HG03135 (cell line): ENCODE measurements at regions not wholly inside any gene's neighbourhood (a gene's known extent, or its start where the extent isn't known, plus 50 kb on each side); places are given as distances from the start of the nearest gene placed in this dataset.
"Not testable (repeated sequence)": the region's sequence is repeated elsewhere in the genome, so short reads cannot be mapped to it uniquely, and the experiment has no call there.

Experiments used
- ATAC-seq: cut with Tn5 transposase; IDR thresholded peaks from one replicate; pipeline ENCODE4 v1.9.1; 2021; ENCODE audit warnings: mild to moderate bottlenecking, moderate library complexity; ENCODE audit not compliant: unreplicated experiment

DNA sequence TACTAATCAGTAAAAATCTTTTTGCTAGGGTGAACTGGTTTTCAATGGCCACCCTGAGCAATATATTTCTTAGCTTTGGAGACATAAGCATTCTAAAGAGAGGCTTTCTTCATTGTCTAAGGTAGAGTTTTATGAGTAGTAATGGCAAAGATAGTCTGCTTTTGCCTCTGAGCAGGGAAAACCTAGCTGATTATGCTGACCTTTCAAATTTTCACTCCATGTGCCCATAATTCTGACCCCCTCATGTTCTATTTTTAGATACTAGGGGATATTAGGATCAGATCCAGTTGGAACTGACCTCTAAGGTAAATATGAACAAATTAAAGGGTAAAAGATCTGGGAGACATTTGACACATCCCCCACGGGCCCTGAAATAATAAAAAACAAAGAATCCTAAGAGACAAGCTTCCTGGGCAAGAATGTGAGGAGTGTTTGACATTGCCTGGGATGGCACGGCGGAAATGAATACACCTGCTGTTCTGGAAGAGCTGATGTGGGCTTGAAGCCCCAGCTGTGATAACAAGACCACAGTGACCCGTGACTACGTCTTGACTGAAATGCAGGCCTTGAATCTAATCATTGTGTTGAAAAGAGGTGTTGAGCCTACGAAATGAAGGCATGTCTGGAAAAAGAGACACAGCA lies 392.1 kb upstream of the FRG1 start:
- ATAC-seq = no peak

DNA sequence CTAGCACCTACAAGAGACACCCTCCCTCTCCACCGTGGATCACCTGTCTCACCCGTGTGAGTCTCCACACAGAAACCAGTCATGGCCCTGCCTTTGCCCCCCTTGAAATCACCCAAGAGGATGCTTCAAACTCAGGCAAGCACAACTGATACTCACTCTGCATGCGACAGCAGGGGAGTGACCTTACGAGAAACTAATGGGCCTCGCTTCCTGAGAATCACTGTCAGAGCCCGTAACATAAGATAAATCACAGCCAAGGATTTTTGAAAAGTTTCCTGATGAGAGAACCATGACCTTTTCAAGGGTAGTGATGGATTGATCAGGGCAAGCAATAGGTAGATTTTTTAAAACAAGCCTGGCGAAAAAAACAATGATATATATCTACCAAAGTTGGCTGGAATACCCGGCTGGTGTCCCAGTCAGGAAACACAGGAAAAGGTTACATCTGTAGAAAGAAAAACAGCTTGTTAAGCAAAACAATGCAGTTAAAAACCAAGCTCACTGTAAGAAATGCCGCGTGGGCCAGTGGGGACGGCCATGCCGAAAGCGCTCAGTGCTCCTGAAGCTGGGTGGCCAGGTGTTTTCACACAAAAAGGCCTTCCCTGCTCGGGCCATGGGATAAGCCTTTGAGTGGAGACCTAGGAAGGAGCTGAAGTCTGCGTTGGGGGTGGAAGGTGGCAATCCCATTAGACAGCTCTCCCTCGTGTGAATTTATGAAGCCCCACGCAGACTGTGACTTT lies 388.6 kb upstream of the FRG1 start:
- ATAC-seq = not testable (repeated sequence)

DNA sequence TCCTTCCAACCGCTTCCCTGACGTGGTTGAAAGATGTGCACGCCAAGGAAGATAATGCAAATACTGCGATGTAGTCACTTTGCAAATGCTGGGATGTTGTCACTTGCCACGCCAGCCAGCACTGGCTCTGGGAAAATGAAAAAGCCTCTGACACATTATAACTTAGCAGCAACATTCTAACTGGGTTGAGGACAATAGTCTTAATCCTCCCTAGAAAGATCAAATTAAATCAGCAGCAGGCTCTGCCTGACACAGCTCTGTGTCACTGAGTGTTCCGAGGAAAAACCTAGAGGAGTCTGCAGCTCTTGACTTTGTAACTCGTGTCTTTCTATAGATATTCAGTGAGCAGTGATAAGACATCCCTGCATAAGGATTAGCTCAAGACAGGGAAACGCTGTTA lies 380.1 kb upstream of the FRG1 start:
- ATAC-seq = not testable (repeated sequence)

DNA sequence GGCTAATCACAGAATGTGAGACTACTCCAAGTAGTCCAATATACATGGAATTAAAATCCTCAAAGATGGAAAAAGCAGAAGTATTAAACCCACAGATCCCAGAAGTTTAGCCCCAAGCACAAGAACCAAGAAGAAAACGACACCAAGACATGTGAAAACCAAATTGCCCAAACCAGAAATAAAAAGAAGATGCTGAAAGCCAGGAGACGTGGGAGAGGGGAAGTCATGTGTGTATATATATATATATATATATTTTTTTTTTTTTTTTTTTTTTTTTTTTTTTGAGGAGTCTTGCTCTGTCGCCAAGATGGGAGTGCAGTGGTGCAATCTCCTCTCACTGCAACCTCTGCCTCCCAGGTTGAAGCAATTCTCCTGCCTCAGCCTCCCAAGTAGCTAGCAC lies 376.9 kb upstream of the FRG1 start:
- not testable (repeated sequence) for ATAC-seq

DNA sequence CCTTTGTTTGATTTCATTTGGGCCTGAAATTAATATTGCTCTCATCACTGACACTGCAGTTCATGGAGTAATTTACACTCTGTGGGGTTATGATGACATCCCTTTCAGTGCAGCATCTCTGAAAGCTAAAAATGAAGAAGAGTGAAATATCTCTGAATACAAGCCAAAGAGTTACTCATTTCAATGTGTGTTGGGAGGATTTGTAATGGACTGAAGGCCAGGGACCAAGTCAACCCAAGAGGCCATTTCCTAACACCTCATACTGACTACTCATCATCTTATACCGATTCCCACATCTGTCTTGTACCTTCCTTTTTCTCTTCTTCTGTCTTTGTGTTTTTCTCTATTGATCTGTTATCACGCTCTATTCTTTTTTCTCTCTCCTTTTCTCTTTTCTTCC lies 374.4 kb upstream of the FRG1 start:
- ATAC-seq = not testable (repeated sequence)

DNA sequence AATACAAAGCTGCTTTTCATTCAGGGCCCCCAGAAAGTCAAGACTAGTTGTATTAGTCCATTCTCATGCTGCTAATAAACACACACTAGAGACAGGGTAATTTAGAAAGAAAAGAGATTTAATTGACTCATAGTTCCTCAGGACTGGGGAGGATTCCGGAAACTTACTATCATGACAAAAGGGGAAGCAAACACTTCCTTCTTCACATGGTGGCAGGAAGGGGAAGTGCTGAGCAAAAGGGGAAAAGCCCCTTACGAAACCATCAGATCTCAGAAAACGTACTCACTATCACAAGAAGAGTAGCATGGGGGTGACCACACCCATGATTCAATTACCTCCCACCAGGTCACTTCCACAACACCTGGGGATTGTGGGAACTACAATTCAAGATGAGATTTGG lies 373.8 kb upstream of the FRG1 start:
- ATAC-seq = not testable (repeated sequence)

DNA sequence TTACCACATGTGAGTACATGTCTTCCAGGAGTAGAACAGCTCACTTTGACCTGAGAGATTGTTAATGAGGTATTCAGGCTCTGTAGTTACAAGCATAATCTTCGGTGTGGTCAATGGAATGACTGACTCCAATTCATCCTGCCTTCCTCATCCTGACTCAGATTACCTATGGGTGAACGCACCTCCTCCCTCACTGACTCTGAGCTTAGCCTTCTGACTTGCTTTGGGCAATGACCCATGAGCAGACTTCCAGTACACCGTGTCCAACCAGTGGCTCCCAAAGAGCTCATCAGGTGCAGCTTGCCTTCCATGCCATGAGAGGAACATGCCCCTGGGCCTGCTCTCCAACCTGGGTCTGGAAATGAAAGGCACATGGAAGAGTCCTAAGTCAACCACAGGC lies 361.0 kb upstream of the FRG1 start:
- not testable (repeated sequence) for ATAC-seq

DNA sequence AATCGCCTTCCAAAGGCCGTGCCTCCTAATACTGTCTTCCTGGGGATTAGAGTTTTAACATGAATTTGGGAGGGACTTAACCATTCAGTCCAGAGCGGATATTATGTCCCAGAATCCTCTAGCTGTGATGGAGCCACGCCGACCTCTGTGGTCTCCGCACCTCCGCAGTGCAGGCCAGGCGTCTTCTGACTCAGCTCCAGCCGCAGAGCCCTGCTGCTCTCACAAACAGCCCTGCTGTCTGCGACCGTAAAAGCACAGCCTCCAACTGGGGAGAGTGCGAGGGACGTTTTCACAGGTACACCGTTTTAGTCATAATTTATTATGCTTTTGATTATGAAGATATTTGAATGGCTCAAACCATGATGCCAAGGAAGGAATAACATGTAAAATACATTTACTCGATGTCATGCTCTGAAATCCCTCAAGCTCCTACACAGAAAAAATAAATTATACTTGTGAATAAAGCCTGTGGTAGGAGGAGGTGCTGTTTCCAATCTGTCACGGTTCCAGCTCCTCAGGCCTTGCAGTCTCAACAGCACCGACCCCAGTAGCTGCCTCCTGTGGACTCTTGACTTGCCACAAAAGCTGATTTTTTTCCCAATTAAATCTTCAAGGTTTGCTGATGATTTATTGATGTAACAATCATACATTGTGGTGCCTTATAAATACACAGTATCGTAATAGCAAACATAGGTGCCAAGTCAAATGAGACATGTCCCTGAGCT lies 353.6 kb upstream of the FRG1 start:
- ATAC-seq = not testable (repeated sequence)

DNA sequence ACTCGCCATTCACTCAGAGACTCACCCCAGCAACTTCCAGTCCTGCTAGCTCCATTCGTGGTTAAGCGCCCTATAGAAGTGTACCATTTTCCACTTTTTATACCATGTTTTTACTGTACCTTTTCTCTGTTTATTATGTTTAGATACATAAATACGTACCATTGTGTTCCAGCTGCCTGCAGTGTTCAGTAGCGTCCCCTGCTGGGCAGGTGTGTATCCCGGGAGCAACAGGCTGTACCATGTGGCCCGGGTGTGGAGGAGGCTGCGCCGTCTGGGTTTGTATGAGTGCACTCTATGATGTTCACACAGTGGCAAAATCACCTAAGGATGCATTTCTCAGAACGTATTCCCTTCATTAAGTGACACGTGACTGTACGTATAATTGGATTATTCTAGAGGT lies 351.5 kb upstream of the FRG1 start:
- not testable (repeated sequence) for ATAC-seq

DNA sequence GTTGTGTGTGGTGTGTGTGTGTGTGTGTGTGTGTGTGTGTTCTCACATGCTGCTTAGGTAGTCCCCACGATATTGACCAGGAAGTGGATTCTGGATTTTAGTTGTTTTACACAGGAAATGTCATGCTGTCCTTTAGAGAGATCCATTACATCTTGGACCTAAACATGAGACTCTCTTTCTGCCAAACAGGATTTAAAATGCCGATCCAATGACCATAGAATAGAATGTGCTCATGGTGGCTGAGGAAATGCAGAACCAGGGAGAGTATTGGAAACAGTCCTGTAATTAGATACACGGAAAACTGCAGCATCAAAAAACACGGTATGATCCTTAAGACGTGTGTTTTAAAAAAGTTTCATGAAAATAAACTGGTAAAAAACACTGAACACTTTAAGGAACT lies 347.8 kb upstream of the FRG1 start:
- ATAC-seq = no peak

DNA sequence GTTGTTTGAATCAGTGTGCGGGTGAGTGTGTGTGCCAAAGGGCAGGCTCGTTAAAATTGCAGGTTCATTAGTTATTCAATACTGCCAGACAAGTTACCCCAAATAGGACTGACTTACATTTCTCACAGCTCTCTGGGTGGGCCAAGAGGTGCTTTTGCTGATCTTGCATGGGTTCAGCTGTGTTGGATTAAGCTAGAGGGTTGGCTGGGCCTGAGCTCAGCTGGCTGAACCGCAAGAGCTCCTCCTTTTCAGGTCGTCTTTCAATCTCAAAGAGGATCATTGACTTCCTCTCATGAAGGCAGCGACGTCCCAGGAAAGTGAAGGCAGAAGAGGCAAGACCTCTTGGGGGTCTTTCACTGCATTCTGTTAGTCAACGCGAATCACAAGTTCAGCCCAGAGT lies 343.3 kb upstream of the FRG1 start:
- ATAC-seq = no peak

DNA sequence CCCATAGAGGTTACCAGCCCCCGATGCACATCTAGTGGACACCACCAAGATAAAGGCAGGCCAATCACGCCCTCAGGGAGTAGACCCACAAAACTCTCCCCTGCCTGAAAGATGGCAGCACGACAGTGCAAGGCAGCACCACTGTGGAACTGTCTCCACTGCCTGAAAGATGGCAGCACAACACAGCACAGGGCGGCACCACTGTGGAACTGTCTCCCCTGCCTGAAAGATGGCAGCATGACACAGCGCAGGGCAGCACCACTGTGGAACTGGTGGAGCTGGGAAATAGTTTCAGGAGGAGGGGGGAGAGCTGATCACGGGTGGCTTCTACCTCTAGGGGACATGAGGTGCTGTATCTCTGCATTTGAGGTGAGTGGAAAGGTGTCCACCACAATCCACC lies 340.4 kb upstream of the FRG1 start:
- no peak for ATAC-seq

DNA sequence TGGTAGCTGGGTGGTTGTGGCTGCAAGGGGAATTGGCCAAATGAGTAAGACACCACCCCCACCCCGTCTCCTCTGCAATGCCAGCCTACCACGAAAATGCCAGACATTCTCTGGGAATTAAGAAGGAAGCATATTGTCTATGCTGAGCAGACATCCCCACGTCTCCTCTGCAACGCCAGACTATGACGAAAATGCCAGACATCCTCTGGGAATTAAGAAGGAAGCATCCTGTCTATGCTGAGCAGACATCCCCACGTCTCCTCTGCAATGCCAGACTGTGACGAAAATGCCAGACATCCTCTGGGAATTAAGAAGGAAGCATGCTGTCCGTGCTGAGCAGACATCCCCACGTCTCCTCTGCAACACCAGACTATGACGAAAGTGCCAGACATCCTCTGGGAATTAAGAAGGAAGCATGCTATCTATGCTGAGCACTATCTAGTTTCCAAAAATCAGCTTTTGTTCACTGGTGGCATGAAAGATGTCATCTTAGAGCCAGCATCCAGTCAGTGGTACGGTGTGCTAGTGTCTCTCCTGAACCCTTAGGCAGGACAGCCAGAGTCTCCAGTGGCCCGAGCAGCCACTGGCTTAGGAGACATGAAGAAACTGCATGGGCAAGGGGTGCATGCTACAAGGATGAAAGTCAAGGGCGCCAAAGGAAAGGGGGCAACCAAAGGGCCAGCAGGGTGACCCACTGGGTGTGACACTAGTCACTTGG lies 339.8 kb upstream of the FRG1 start:
- ATAC-seq = no peak

DNA sequence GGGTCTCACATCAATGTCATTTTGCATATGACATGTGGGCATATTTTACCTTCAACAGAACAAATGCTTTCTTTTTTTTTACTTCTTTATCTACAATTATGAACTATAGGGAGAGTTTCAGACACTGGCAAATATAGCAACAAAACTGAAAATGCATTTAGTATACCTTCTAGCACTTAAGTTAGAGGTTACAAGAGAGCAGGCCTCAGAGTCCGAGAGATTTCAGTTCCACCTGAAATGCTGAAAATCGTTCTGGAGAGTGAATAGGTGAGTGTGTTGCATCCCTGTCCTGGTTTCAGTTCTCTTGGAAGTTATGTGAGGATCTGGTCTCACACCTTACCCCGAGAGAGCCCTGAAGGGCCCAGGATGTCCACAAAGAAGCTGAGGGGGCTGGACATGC lies 337.8 kb upstream of the FRG1 start:
- not testable (repeated sequence) for ATAC-seq

DNA sequence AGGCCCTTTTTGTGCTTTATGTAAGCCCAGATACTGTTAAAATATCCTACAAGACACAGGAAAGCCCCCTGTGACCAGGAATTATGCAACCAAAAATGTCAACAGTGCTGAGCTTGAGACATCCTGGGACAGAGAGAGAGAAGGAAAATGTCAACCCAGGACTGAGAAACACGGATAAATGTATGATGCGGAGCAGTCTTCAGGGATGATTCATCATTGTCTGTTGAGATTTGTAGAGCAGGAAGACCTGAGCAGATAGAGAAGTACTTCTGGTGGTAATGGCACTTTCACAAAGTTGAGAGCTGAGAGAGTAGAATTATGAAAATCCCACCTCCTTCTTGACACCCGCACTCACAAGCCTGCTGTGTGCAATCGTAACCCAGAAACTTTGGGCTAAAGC lies 330.1 kb upstream of the FRG1 start:
- ATAC-seq = not testable (repeated sequence)

DNA sequence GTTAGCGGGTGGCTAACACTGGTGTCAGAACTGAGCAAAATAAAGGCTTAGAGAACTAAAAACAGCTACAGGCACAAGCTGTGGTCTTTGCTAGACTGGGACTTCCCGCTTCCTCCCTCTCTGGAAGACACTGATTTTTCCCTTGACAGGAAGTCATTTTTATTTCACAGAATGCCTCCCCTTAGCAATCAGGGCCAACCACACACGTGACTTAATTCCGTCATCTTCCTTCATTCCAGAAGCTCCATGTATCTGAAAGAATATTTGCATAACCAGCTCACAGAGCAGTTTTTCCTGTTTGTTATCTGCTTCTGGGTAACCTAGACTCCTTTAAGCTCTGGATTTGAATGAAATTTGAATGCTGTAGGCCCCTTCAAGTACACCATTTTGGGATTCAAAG lies 327.5 kb upstream of the FRG1 start:
- ATAC-seq = no peak

DNA sequence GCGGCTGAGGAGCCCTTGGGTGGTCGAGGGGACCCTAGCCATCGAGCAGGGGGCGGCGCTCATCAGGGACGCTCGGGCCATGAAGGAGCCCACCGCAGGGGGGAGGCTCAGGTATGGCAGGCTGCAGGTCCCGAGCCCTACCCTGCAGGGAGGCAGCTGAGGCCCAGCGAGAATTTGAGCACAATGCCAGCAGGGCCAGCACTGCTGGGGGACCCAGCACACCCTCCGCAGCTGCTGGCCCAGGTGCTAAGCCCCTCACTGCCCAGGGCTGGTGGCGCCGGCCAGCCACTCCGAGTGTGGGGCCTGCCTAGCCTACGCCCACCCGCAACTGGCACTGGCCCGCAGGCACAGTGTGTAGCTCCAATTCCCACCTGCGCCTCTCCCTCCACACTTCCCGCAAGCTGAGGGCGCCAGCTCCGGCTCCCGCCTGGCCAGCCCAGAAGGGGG lies 325.4 kb upstream of the FRG1 start:
- ATAC-seq = no peak

DNA sequence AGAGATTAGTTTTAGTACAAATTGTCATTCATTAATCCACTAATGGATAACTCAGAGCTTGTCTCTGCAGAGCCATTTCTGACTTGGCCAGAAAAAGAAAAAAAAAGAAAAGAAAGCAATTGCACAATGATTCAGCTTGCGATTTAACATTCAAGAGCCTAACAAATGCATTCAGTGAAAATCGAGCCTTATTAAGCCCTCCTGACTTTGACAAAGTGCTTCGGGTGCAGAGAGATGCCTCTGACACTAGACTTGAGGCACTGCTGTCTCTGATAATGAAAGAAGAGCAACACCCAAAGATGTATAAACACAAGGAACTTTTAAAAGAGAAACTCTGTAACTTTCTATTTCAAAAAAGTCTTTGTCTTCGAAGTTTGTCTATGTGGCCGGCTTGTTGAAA lies 322.9 kb upstream of the FRG1 start:
- ATAC-seq = not testable (repeated sequence)

DNA sequence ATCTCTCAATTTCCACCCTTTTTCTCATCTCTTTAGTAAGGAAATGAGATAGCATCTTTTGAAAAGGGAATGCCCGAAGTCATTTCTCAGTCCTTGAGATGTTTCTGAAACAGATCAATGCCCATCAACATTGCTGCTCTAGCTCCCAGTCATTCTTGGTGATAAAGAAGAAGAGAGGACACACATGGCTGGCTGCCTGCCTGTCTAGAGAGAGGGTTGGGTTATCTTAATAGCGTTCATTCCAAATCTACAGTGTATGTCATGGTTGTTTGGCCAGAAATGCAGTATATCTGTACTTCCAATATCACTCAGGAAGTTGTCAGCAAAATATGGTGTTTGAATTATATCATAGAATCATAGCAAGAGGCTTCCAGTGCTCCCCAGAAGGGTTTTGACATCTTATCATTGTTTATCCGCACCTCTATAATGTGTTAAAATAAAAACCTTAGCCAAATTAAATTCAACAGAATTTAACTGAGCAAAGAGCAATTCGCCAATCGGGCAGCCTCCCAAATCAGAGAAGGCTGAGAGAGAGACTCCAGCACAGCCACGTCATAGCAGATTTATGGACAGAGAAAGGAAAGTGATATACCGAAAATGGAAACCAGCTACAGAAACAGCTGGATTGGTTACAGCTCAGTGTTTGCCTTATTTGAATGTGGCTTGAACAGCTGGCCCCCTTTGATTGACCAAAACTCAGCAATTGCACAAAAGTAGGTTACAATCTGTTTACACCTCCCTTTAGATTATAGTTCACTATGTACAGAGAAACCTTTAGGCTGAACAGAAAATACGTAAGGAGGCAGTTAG lies 321.0 kb upstream of the FRG1 start:
- not testable (repeated sequence) for ATAC-seq

DNA sequence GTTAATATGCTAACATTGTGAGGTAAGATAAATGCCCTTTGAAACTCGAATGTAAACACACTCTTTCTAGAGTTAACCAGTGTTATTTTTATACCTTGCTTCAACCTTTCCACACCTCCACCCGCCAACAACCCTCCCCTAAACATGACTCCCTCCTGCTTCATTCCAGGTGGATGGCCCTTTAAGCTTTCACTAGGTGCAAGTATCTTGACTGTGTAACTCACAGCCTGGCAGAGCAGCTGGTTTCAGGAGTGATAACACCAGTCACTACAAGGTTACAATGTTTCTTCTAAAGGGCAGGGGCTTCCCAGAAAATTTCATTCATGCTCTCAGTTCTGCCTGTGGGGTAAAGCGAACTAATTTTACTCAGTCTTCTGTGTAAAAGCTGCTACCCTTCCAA lies 318.1 kb upstream of the FRG1 start:
- ATAC-seq = not testable (repeated sequence)
